ENCODE measurements at regions not wholly inside any gene's neighbourhood (a gene's known extent, or its start where the extent isn't known, plus 50 kb on each side); places are given as distances from the start of the nearest gene placed in this dataset.

DNA sequence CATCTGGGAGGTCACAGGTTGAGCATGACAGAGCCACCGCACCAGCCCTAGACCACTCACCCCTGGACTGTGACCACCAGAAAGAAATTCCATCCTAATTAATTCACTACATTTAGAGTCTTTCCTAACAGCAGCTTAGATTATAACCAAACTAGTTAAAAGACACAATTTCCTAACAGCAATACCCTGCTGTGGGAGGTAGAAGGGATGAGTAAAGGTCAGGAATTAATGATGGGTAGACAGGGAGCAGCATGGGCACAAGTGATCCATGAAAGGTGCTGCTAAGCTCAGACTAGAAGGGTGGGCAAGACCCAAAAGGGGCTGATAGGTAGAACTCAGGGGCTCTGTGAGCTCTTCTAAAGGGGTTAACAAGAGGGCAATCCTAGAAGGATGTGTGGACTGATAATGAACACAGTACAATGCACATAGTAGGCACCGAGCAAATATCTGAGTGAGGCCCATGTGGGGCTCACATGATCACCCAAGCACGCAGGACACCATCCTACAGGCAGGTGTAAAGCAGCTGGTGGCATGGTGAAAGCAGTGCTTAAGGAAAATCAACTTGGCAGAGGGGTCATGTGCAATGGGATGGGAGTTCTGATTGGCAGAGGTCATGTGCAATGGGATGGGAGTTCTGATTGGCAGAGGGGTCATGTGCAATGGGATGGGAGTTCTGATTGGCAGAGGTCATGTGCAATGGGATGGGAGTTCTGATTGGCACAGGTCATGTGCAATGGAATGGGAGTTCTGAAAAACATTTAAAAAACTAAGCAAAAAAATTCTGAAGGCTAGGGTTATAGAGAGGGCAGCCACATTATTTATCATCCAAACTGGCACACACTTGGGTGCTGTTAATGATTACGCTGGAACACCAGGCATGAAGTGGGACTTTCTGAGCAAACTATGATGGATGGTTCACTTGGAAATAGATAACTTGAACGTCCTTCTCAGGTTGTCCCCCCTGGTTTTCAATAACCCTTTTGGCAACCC lies 188.2 kb upstream of the FOXQ1 start:
- TF ChIP-seq, protein P1, sequence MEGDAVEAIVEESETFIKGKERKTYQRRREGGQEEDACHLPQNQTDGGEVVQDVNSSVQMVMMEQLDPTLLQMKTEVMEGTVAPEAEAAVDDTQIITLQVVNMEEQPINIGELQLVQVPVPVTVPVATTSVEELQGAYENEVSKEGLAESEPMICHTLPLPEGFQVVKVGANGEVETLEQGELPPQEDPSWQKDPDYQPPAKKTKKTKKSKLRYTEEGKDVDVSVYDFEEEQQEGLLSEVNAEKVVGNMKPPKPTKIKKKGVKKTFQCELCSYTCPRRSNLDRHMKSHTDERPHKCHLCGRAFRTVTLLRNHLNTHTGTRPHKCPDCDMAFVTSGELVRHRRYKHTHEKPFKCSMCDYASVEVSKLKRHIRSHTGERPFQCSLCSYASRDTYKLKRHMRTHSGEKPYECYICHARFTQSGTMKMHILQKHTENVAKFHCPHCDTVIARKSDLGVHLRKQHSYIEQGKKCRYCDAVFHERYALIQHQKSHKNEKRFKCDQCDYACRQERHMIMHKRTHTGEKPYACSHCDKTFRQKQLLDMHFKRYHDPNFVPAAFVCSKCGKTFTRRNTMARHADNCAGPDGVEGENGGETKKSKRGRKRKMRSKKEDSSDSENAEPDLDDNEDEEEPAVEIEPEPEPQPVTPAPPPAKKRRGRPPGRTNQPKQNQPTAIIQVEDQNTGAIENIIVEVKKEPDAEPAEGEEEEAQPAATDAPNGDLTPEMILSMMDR (IDR thresholded peaks at IDR 0.05; ENCODE audit: insufficient read depth, low read depth, low read length, missing control alignments), result no peak
- H3K4me3 ChIP-seq (ENCODE audit: low read length), result no peak overlapping the region
- no peak for DNase-seq (ENCODE audit: low read depth)

DNA sequence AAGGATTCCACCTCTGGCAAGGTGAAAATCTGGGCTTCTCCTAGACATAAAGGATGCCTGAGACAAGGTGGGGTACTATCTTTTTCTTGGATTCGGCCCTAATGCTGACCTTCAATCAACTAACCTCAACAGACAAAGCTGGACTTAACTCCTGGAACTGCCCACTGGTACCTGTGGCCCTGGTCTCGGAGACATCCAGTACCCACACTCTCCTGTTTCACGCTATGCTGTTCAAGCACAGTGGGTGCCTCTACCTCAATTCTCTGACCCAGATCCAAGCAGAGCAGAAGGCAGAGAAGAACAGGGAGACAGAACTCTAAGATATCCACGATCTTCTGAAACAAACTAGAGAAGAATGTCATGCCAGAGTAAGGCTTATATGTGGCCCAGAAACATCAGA lies 189.8 kb upstream of the FOXQ1 start:
- TF ChIP-seq, protein P1 (IDR thresholded peaks at IDR 0.05; ENCODE audit: insufficient read depth, low read depth, low read length, missing control alignments), result no peak
- H3K4me3 ChIP-seq (ENCODE audit: low read length), result no peak overlapping the region
- no peak for DNase-seq (ENCODE audit: low read depth)

DNA sequence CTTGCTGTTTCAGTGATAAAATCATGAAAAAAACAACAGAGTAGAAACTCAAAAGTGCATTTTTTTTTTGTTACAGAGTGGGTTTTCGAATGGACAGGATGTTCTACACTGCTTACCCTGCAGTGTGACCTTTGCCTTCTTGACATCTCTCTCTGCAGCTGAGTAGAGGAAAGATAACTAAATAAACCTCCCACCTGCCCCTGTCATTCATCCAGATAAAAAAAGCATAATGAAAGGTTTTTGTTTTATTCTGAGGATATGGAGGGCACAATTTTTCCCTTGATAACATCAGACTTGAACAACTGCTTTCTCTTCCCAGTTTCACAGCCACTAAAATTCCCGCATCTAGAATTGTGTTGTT lies 193.6 kb upstream of the FOXQ1 start:
- no peak for DNase-seq (ENCODE audit: low read depth)
- no peak overlapping the region for H3K4me3 ChIP-seq (ENCODE audit: low read length)
- TF ChIP-seq, protein P1 (IDR thresholded peaks at IDR 0.05; ENCODE audit: insufficient read depth, low read depth, low read length, missing control alignments), result no peak

DNA sequence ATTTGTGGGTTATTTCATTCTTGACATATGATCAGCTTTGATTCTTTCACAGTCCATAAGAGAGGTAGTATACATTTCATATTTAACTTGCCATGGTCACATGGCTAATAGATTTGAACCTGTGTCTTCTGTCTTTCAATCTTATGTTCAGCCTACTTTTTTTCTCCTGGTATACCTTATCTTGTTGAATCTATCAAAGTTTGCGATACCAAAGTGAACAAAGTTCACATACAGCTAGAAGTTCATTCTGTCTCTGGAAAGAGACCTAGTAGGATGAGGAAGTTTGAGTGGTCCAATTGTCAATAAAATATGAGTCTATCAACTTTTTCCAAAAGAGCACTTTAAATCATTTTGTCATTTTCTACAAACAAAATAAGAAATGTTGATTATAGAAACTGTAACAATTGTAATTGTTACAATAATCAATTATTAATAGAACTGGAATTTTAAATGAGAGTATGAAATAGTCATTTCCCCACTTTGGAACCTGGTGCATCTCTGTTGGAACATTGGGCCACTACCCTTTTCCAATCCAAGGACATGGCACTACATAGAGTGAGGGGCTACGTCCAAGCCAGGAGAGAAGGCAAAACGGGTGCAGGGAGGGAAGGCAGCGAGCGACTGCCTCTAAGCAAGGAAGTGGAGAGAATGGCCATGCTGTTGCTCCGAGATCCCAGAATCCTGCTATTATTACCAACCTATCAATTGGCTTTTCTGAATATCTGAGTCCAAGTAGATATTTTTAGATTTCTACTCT lies 194.2 kb upstream of the FOXQ1 start:
- TF ChIP-seq, protein P1 (IDR thresholded peaks at IDR 0.05; ENCODE audit: insufficient read depth, low read depth, low read length, missing control alignments), result no peak
- no peak for DNase-seq (ENCODE audit: low read depth)
- H3K4me3 ChIP-seq (ENCODE audit: low read length), result no peak overlapping the region

DNA sequence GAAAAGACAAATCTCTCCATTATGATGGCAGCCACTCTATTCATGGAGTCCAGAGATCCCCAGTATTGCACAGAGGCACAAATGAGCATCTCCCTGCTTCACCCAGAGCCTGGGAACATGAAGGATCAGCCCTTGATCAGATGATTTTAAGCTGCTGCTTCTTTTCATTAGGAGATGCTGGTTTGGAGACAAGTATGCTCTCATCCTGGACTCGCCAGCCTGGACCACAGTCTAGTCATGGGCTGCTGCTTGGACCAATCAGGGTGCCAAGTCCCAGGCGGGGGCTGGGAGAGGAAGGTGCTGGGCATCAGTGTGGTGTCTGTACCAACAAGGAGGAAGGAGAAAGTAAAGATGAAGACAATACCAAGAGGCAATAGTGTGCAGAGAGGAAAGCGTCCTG lies 195.7 kb upstream of the FOXQ1 start:
- TF ChIP-seq, protein P1 (IDR thresholded peaks at IDR 0.05; ENCODE audit: insufficient read depth, low read depth, low read length, missing control alignments), result no peak
- DNase-seq (ENCODE audit: low read depth), result no peak
- no peak overlapping the region for H3K4me3 ChIP-seq (ENCODE audit: low read length)

DNA sequence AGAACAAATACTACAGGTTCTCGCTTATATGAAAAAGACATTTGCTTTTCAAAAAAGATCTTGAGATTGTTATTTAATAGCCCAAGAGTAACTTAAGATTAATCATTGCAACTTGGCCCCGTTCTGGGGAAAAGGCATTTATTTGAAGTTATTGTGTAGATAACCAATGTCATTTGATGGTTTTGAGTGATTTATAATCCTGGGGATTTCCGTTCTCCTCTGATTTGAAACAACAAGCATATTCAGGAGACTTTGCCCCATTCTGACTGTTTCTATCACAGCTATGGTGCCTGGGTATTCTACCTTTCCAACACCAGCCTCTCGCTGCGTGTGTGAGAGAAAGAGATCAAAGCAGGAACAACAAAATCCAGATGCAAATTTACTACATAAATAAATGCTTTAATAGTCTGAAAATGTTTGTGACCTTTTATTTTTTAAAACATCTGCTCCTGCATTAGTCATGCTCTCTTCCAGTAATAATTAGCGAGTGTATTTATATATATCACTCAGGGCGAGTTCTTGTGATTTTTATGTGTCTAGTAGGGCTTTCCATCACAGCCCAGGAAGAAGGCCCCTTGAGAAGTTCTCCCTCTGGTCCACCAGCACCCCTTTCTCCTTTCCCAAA lies 197.9 kb upstream of the FOXQ1 start:
- TF ChIP-seq, protein P1 (IDR thresholded peaks at IDR 0.05; ENCODE audit: insufficient read depth, low read depth, low read length, missing control alignments), result no peak
- DNase-seq (ENCODE audit: low read depth), result no peak
- no peak overlapping the region for H3K4me3 ChIP-seq (ENCODE audit: low read length)
